ENCODE measurements at regions not wholly inside any gene's neighbourhood (a gene's known extent, or its start where the extent isn't known, plus 50 kb on each side); places are given as distances from the start of the nearest gene placed in this dataset.

GRCh38 chr10:36559412-36560400 is 565.7 kb upstream of the ANKRD30A start:
- TF ChIP-seq HCFC1 (IDR thresholded peaks at IDR 0.05; ENCODE audit: low read length) (no peak), RCOR1 (conservative IDR thresholded peaks at IDR 0.05; ENCODE audit: low read depth, low read length) (no peak), CEBPB (IDR thresholded peaks at IDR 0.05; ENCODE audit: borderline replicate concordance in 1 of 2, low read depth in 2 of 2, low read length in 2 of 2) (no peak), RAD51 (IDR thresholded peaks at IDR 0.05) (no peak), SMAD1 (IDR thresholded peaks at IDR 0.05; ENCODE audit: low read depth, partially characterized antibody) (no peak), CHD2 (IDR thresholded peaks at IDR 0.05; ENCODE audit: borderline replicate concordance, low read depth, low read length) (no peak)
- TF ChIP-seq, protein P1, sequence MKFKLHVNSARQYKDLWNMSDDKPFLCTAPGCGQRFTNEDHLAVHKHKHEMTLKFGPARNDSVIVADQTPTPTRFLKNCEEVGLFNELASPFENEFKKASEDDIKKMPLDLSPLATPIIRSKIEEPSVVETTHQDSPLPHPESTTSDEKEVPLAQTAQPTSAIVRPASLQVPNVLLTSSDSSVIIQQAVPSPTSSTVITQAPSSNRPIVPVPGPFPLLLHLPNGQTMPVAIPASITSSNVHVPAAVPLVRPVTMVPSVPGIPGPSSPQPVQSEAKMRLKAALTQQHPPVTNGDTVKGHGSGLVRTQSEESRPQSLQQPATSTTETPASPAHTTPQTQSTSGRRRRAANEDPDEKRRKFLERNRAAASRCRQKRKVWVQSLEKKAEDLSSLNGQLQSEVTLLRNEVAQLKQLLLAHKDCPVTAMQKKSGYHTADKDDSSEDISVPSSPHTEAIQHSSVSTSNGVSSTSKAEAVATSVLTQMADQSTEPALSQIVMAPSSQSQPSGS (IDR thresholded peaks at IDR 0.05; ENCODE audit: low read length): no peak
- no peak for FAIRE-seq
- ChIA-PET SMC1A (ENCODE audit: uncharacterized antibody, unreplicated experiment) (no interaction called here), RAD21 (ENCODE audit: unreplicated experiment) (no interaction called here), CTCF (no interaction called here), POLR2A (no interaction called here)
- Histone ChIP-seq H3K9me3 (replicated peaks; ENCODE audit: control insufficient read depth, insufficient read depth, low read length) (no peaks in the 10 kb centered on the region), H3K27me3 (replicated peaks in 1 of 2; ENCODE audit: control insufficient read depth in 2 of 2, insufficient read depth in 2 of 2, low read length in 1 of 2) (no peaks in the 10 kb centered on the region), H3K4me3 (no peak overlapping the region), H4K20me1 (ENCODE audit: control insufficient read depth, insufficient read depth) (no peaks in the 10 kb centered on the region), H3K9ac (ENCODE audit: control insufficient read depth, insufficient read depth, low read length) (no peak overlapping the region), H3K79me2 (ENCODE audit: control insufficient read depth, insufficient read depth, low read length) (no peaks in the 10 kb centered on the region), H3K36me3 (ENCODE audit: control insufficient read depth in 2 of 2, insufficient read depth in 2 of 2, low read length in 1 of 2) (no peaks in the 10 kb centered on the region), H2AFZ (ENCODE audit: control insufficient read depth, low read depth, low read length) (no peak overlapping the region), H3K4me2 (ENCODE audit: control insufficient read depth, insufficient read depth) (no peak overlapping the region), H3K27ac (ENCODE audit: control insufficient read depth, insufficient read depth) (no peak overlapping the region), H3K4me1 (ENCODE audit: control insufficient read depth, insufficient read depth, low read length) (no peaks in the 10 kb centered on the region)
- no peak for ATAC-seq
- no peak for DNase-seq (ENCODE audit: low read depth, low spot score)
- WGBS (ENCODE audit: insufficient coverage, insufficient replicate concordance, low lambda C conversion rate, missing lambda C conversion rate): 5% methylated on average over 8 of the region's 8 CpGs
- no TSS peak for BruUV-seq (replicated peaks)
- in situ Hi-C loops (cut with MboI) (no loop called here), intact Hi-C loops (cut with micrococcal nuclease; ENCODE audit: unreplicated experiment) (no loop called here)
